ENCODE measurements at regions not wholly inside any gene's neighbourhood (a gene's known extent, or its start where the extent isn't known, plus 50 kb on each side); places are given as distances from the start of the nearest gene placed in this dataset.

- no peaks in the 10 kb centered on the region for H3K27me3 ChIP-seq (ENCODE audit: control insufficient read depth in 1 of 2, insufficient read depth in 2 of 2, low read length in 2 of 2)
- no peak for TF ChIP-seq HMG20A (CRISPR knock-in tag; IDR thresholded peaks at IDR 0.05; ENCODE audit: borderline replicate concordance)
These were observed 373.0 kb downstream of the PLPP3 start for GRCh38 chr1:56206391-56206790.

GRCh38 chr1:56204206-56204605 lies 375.2 kb downstream of the PLPP3 start:
- H3K27ac ChIP-seq (ENCODE audit: extremely low read length, insufficient read depth, low read length): no peak overlapping the region
- H3K79me2 ChIP-seq (ENCODE audit: insufficient read depth, low read length): no peaks in the 10 kb centered on the region
- no TSS peak for BruUV-seq (replicated peaks)
- H2AFZ ChIP-seq (ENCODE audit: low read length): no peak overlapping the region
- TF ChIP-seq ZNF605 (CRISPR knock-in tag; IDR thresholded peaks at IDR 0.05): no peak
- TF ChIP-seq EED (CRISPR knock-in tag; IDR thresholded peaks at IDR 0.05): no peak
- no peak for TF ChIP-seq ZNF576 (CRISPR knock-in tag; IDR thresholded peaks at IDR 0.05)
- TF ChIP-seq DPF2 (CRISPR knock-in tag; IDR thresholded peaks at IDR 0.05; ENCODE audit: borderline replicate concordance, low read depth): no peak
- TF ChIP-seq MBD4 (IDR thresholded peaks at IDR 0.05; ENCODE audit: borderline replicate concordance, low read length): no peak
- TF ChIP-seq ZNF567 (CRISPR knock-in tag; IDR thresholded peaks at IDR 0.05; ENCODE audit: borderline replicate concordance): no peak
- TF ChIP-seq ZBTB38 (CRISPR knock-in tag; IDR thresholded peaks at IDR 0.05): no peak
- TF ChIP-seq MAZ (IDR thresholded peaks at IDR 0.05; ENCODE audit: borderline replicate concordance, low read depth, low read length): no peak
- TF ChIP-seq MAZ (CRISPR knock-in tag; IDR thresholded peaks at IDR 0.05; ENCODE audit: low read depth): no peak
- no peak for TF ChIP-seq CHD4 (IDR thresholded peaks at IDR 0.05; ENCODE audit: borderline replicate concordance, low read length)
- no peak for DNase-seq (ENCODE audit: low spot score)
- H3K4me1 ChIP-seq (ENCODE audit: insufficient read depth, low read length): no peaks in the 10 kb centered on the region
- FAIRE-seq: no peak
- intact Hi-C loops (cut with micrococcal nuclease; ENCODE audit: unreplicated experiment) (no loop called here), in situ Hi-C loops (cut with HindIII; ENCODE audit: extremely low pct_ligation_motif_present, low pct_unique_long_range_greater_than_20kb) (no loop called here)
- no peak for ATAC-seq
- no peaks in the 10 kb centered on the region for H3K27me3 ChIP-seq (ENCODE audit: control insufficient read depth in 1 of 2, insufficient read depth in 2 of 2, low read length in 2 of 2)
- H3K36me3 ChIP-seq (replicated peaks in 1 of 2; ENCODE audit: control insufficient read depth in 1 of 2, insufficient read depth in 2 of 2, low read length in 2 of 2): no peaks in the 10 kb centered on the region
- ChIA-PET CTCF (ENCODE audit: low intra/inter-chr PET ratio, low total read pairs) (no interaction called here), POLR2A (no interaction called here)
- H3K9me3 ChIP-seq (ENCODE audit: low read length): no peaks in the 10 kb centered on the region
- no peaks in the 10 kb centered on the region for H4K20me1 ChIP-seq (ENCODE audit: insufficient read depth, low read length)
- no peak overlapping the region for H3K4me2 ChIP-seq (ENCODE audit: low read depth, low read length)
- no peak overlapping the region for H3K9ac ChIP-seq (ENCODE audit: insufficient read depth, low read depth, low read length)
- H3K4me3 ChIP-seq (replicated peaks in 1 of 3; ENCODE audit: insufficient read depth in 1 of 3, low read depth in 2 of 3, low read length in 3 of 3): no peak overlapping the region
- 55% methylated on average over 1 of the region's 1 CpG for whole genome bisulfite sequencing (ENCODE audit: low lambda C conversion rate)

More at GRCh38 chr1:56206391-56206790, 373.0 kb downstream of the PLPP3 start:
- ATAC-seq (no peak), FAIRE-seq (no peak), DNase-seq (ENCODE audit: low spot score) (no peak)
- Histone ChIP-seq H3K79me2 (ENCODE audit: insufficient read depth, low read length) (no peaks in the 10 kb centered on the region), H3K27ac (ENCODE audit: extremely low read length, insufficient read depth, low read length) (no peak overlapping the region), H3K4me1 (ENCODE audit: insufficient read depth, low read length) (no peaks in the 10 kb centered on the region), H3K4me3 (replicated peaks in 1 of 3; ENCODE audit: insufficient read depth in 1 of 3, low read depth in 2 of 3, low read length in 3 of 3) (no peak overlapping the region), H3K9ac (ENCODE audit: insufficient read depth, low read depth, low read length) (no peak overlapping the region), H2AFZ (ENCODE audit: low read length) (no peak overlapping the region), H3K9me3 (ENCODE audit: low read length) (no peaks in the 10 kb centered on the region), H3K36me3 (replicated peaks in 1 of 2; ENCODE audit: control insufficient read depth in 1 of 2, insufficient read depth in 2 of 2, low read length in 2 of 2) (no peaks in the 10 kb centered on the region), H4K20me1 (ENCODE audit: insufficient read depth, low read length) (no peaks in the 10 kb centered on the region), H3K4me2 (ENCODE audit: low read depth, low read length) (no peak overlapping the region)
- in situ Hi-C loops (cut with HindIII; ENCODE audit: extremely low pct_ligation_motif_present, low pct_unique_long_range_greater_than_20kb) (no loop called here), intact Hi-C loops (cut with micrococcal nuclease; ENCODE audit: unreplicated experiment) (no loop called here)
- BruUV-seq (replicated peaks): no TSS peak
- WGBS (ENCODE audit: low lambda C conversion rate): no CpG with 5 or more reads among the region's 2 CpGs
- ChIA-PET CTCF (ENCODE audit: low intra/inter-chr PET ratio, low total read pairs) (no interaction called here), POLR2A (no interaction called here)
